K562 (cell line): ENCODE measurements at regions not wholly inside any gene's neighbourhood (a gene's known extent, or its start where the extent isn't known, plus 50 kb on each side); places are given as distances from the start of the nearest gene placed in this dataset.

Experiments
- ATAC-seq: fragments of 200-7000 bp; cut with Tn5 transposase; 3 replicates; pipeline ENCODE4 v1.9.1; 2020; ENCODE audit warnings: moderate library complexity
- BruUV-seq: library from RNA; stranded (reverse); fragments of 400-500 nt; replicated peaks from 2 replicates; lab custom pipeline; 2021; lab: Mats Ljungman, UMichigan
- CTCF ChIA-PET: fragments of 300-600 bp; formaldehyde crosslinking; extraction: SDS; loops from one replicate; lab custom pipeline; 2021; ENCODE audit warnings: low intra/inter-chr PET ratio; lab: Yijun Ruan, JAX
- POLR2A ChIA-PET: fragments of 300-600, 350-650 bp; sonication (Branson Sonifier 250); formaldehyde crosslinking; extraction: SDS; loops from one replicate; lab custom pipeline; 2021; ENCODE audit warnings: antibody characterized with exemption, inconsistent platforms; lab: Yijun Ruan, JAX
- DNase-seq, 4 experiments: peaks; one replicate each; pipeline versions ENCODE4 v3.0.0 to v3.0.0-alpha.2; 2011 to 2018; ENCODE audit warnings: low spot score in 3 of 4, mixed read lengths in 3 of 4; ENCODE audit errors: extremely low read depth in 1 of 4
- FAIRE-seq: peaks from 2 replicates; lab custom pipeline; 2011; peaks lifted over from hg19 to GRCh38; lab: Jason Lieb, UNC
- H2AFZ ChIP-seq: 2 replicates; pipeline ENCODE4 v1.6.0; 2011; ENCODE audit warnings: low read depth, low read length, control low read depth, inconsistent platforms
- H3K27ac ChIP-seq: fragments of 200-600 bp; 3 replicates; pipeline ENCODE4 v1.8.0; 2011; ENCODE audit warnings: low read depth, mild to moderate bottlenecking, control low read depth, inconsistent platforms, low read length, moderate library complexity, mixed read lengths; ENCODE audit errors: extremely low read depth
- H3K27me3 ChIP-seq, 2 experiments: fragments of 300-600 bp in 1 of 2; 2 replicates in 1 of 2; 3 replicates in 1 of 2; pipeline versions ENCODE4 v1.6.0 to v1.8.0; 2011; ENCODE audit warnings: inconsistent platforms in 2 of 2, low read length in 2 of 2, mild to moderate bottlenecking in 1 of 2, mixed read lengths in 1 of 2, moderate library complexity in 1 of 2; ENCODE audit not compliant: control insufficient read depth in 2 of 2, insufficient read depth in 2 of 2
- H3K36me3 ChIP-seq: fragments of 300-600 bp; 3 replicates; pipeline ENCODE4 v1.8.0; 2011; ENCODE audit warnings: mild to moderate bottlenecking, low read length, inconsistent platforms; ENCODE audit not compliant: control insufficient read depth, insufficient read depth
- H3K4me1 ChIP-seq, 2 experiments: fragments of 200-600 bp in 1 of 2; replicated peaks in 1 of 2; 2 replicates in 1 of 2; 3 replicates in 1 of 2; pipeline versions ENCODE4 v1.5.1 to v1.8.0; 2011; ENCODE audit warnings: inconsistent platforms in 2 of 2, low read length in 2 of 2, mild to moderate bottlenecking in 1 of 2, mixed read lengths in 1 of 2, moderate library complexity in 1 of 2; ENCODE audit not compliant: control insufficient read depth in 2 of 2, insufficient read depth in 2 of 2
- H3K4me2 ChIP-seq: 2 replicates; pipeline ENCODE4 v1.6.1; 2011; ENCODE audit warnings: low read length, control low read depth, inconsistent platforms, mixed read lengths; ENCODE audit not compliant: insufficient read depth
- H3K4me3 ChIP-seq: fragments of 200-600 bp; sonication (generic), shearing (Covaris generic); 2 replicates; pipeline ENCODE4 v1.5.1; 2016; ENCODE audit warnings: control low read depth, inconsistent platforms
- H3K79me2 ChIP-seq: fragments of 200-600 bp; 3 replicates; pipeline ENCODE4 v1.8.0; 2011; ENCODE audit warnings: low read length, inconsistent platforms; ENCODE audit not compliant: control insufficient read depth, insufficient read depth
- H3K9ac ChIP-seq, 2 experiments: 2 replicates each; pipeline versions ENCODE4 v1.6.0 to v1.6.1; 2011; ENCODE audit warnings: low read depth in 2 of 2, low read length in 2 of 2, control low read depth in 1 of 2, inconsistent platforms in 1 of 2, mild to moderate bottlenecking in 1 of 2, mixed read lengths in 1 of 2; ENCODE audit not compliant: insufficient read depth in 1 of 2
- H3K9me1 ChIP-seq: one replicate; pipeline ENCODE4 v1.6.0; 2011; ENCODE audit warnings: inconsistent platforms, mild to moderate bottlenecking, low read length, moderate library complexity; ENCODE audit not compliant: control insufficient read depth, insufficient read depth
- H3K9me3 ChIP-seq: replicated peaks from 2 replicates; pipeline ENCODE4 v1.5.1; 2011; ENCODE audit warnings: low read depth, low read length, inconsistent platforms; ENCODE audit not compliant: control insufficient read depth, insufficient read depth
- H4K20me1 ChIP-seq: replicated peaks from 2 replicates; pipeline ENCODE4 v1.6.1; 2011; ENCODE audit warnings: low read length, inconsistent platforms, mixed read lengths; ENCODE audit not compliant: control insufficient read depth, insufficient read depth
- HSF4 ChIP-seq: fragments of 250-450 bp; sonication (Bioruptor Pico); IDR thresholded peaks from 2 replicates; pipeline ENCODE4 v2.1.2; 2022; ENCODE audit warnings: mild to moderate bottlenecking, moderate library complexity, borderline replicate concordance
- RCOR1 ChIP-seq, 2 experiments: IDR thresholded peaks; 2 replicates each; pipeline ENCODE4 v1.6.1; 2012; ENCODE audit warnings: low read depth in 2 of 2, low read length in 2 of 2, borderline replicate concordance in 1 of 2, improper control_type of control experiment in 1 of 2
- TEAD1 ChIP-seq, 2 experiments: fragments of 450-650 bp in 1 of 2; sonication (generic) in 1 of 2; formaldehyde crosslinking; IDR thresholded peaks; 2 replicates each; pipeline versions ENCODE4 v1.4.0 to v1.8.0; 2020 to 2022; ENCODE audit warnings: mild to moderate bottlenecking in 2 of 2, missing genetic modification reagents in 1 of 2
- TRIM24 ChIP-seq, 2 experiments: fragments of 450-650 bp; IDR thresholded peaks; 2 replicates each; pipeline ENCODE4 v1.6.1; 2016
- ZNF41 ChIP-seq: fragments of 250-450 bp; sonication (Bioruptor Pico); conservative IDR thresholded peaks from 2 replicates; pipeline ENCODE4 v1.4.0; 2020; ENCODE audit warnings: mild to moderate bottlenecking
- ZNF583 ChIP-seq: fragments of 250-450 bp; sonication (Bioruptor Pico); IDR thresholded peaks from 2 replicates; pipeline ENCODE4 v1.4.0; 2020
- ZNF668 ChIP-seq: fragments of 250-450 bp; sonication (Bioruptor Pico); IDR thresholded peaks from 2 replicates; pipeline ENCODE4 v1.8.0; 2022; ENCODE audit warnings: mild to moderate bottlenecking, inconsistent platforms
- WGBS: fragments of 100-300 bp; shearing (Covaris generic); methylation state at CpG from one replicate; pipeline ENCODE4 v1.1.6; 2016; ENCODE audit warnings: low coverage, mixed read lengths; ENCODE audit not compliant: insufficient coverage; ENCODE audit errors: missing lambda C conversion rate; 5-methylcytosine and 5-hydroxymethylcytosine counted together
- in situ Hi-C: fragments of 300-500 bp; cut with MboI; formaldehyde crosslinking; loops from 4 replicates; pipeline ENCODE4 v1.15.0; 2018; ENCODE audit warnings: inconsistent platforms, mixed read lengths
- intact Hi-C: fragments of 100-400 bp; cut with micrococcal nuclease; formaldehyde crosslinking; loops from 2 replicates; pipeline ENCODE4 v1.14.2; 2022
- TF ChIP-seq, protein P1 (sequence below): sonication (generic); formaldehyde crosslinking; IDR thresholded peaks from 2 replicates; pipeline ENCODE4 v1.8.1; 2022; ENCODE audit warnings: missing genetic modification reagents
- TF ChIP-seq, protein P2 (sequence below): fragments of 450-650 bp; IDR thresholded peaks from one replicate; pipeline ENCODE4 v1.6.1; 2018; ENCODE audit warnings: mild to moderate bottlenecking, moderate library complexity; ENCODE audit not compliant: partially characterized antibody

DNA sequence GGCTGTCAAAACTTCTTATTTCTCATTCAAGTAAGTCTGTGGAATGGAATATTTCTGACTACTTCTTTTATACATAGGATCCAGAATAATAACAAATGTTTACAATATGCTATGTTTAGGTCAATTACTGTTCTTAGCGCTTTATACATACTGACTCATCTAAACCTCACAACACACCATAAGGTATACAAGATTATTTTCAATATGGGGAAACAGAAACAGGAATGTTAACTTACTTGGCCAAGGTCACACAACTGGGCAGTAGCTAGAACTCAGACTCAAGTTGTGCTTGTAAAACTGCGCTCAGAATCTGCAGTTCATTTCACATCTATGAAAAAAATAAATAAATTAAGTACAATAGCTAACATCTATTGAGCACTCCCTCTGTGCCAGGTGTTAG is 168.0 kb downstream of the GNAI1 start:
- no peak for ATAC-seq
- H3K27me3 ChIP-seq: no peaks in the 10 kb centered on the region
- in situ Hi-C loops: no loop called here
- H3K9me3 ChIP-seq: no peaks in the 10 kb centered on the region
- intact Hi-C loops: no loop called here
- POLR2A ChIA-PET: no interaction called here
- no peak overlapping the region for H3K4me2 ChIP-seq
- no peaks in the 10 kb centered on the region for H3K79me2 ChIP-seq
- H2AFZ ChIP-seq: no peak overlapping the region
- DNase-seq: no peak
- H3K27ac ChIP-seq: no peak overlapping the region
- WGBS: 0% methylated on average over 2 of the region's 2 CpGs
- H3K4me1 ChIP-seq: no peaks in the 10 kb centered on the region
- FAIRE-seq: no peak
- H3K9me1 ChIP-seq: no peaks in the 10 kb centered on the region
- no peak overlapping the region for H3K4me3 ChIP-seq
- no peak overlapping the region for H3K9ac ChIP-seq
- no peaks in the 10 kb centered on the region for H4K20me1 ChIP-seq
- H3K36me3 ChIP-seq: no peaks in the 10 kb centered on the region
- CTCF ChIA-PET: no interaction called here
- no TSS peak for BruUV-seq
- TF ChIP-seq, protein P1, sequence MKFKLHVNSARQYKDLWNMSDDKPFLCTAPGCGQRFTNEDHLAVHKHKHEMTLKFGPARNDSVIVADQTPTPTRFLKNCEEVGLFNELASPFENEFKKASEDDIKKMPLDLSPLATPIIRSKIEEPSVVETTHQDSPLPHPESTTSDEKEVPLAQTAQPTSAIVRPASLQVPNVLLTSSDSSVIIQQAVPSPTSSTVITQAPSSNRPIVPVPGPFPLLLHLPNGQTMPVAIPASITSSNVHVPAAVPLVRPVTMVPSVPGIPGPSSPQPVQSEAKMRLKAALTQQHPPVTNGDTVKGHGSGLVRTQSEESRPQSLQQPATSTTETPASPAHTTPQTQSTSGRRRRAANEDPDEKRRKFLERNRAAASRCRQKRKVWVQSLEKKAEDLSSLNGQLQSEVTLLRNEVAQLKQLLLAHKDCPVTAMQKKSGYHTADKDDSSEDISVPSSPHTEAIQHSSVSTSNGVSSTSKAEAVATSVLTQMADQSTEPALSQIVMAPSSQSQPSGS (CRISPR knock-in tag): no peak
- TF ChIP-seq RCOR1 (IDR thresholded peaks at IDR 0.05; ENCODE audit: borderline replicate concordance in 1 of 2, low read depth in 2 of 2, low read length in 2 of 2) (no peak), ZNF668 (CRISPR knock-in tag) (no peak)

DNA sequence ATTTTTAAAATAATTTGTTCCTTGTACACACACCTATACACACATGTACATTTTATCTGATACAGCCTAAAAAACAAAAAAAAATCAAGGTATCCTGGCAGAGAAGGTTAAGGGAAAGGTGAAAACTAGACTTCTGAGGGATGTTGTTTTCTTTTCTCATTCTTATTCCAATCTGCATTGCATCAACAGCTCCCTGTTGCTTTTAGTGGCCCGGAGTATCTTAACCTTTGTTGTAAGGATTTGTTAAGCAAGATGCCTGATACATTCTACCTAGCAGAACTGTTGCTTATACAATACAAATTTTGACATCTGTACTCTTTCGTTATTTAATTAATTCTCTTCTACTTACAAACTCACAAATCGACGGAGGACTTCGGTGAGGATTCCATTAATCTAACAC is 167.4 kb downstream of the GNAI1 start:
- in situ Hi-C loops: no loop called here
- TF ChIP-seq TEAD1 (CRISPR knock-in tag; IDR thresholded peaks at IDR 0.05) (no peak), HSF4 (no peak), ZNF41 (CRISPR knock-in tag) (no peak), ZNF583 (CRISPR knock-in tag) (no peak), TRIM24 (IDR thresholded peaks at IDR 0.05) (no peak)
- TF ChIP-seq, protein P2, sequence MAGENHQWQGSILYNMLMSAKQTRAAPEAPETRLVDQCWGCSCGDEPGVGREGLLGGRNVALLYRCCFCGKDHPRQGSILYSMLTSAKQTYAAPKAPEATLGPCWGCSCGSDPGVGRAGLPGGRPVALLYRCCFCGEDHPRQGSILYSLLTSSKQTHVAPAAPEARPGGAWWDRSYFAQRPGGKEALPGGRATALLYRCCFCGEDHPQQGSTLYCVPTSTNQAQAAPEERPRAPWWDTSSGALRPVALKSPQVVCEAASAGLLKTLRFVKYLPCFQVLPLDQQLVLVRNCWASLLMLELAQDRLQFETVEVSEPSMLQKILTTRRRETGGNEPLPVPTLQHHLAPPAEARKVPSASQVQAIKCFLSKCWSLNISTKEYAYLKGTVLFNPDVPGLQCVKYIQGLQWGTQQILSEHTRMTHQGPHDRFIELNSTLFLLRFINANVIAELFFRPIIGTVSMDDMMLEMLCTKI: no peak
- no peak overlapping the region for H3K27ac ChIP-seq
- H3K9me1 ChIP-seq: no peaks in the 10 kb centered on the region
- H3K9ac ChIP-seq: no peak overlapping the region
- H3K27me3 ChIP-seq: no peaks in the 10 kb centered on the region
- POLR2A ChIA-PET: no interaction called here
- no peak overlapping the region for H3K4me3 ChIP-seq
- DNase-seq (no peak), FAIRE-seq (no peak), ATAC-seq (no peak)
- WGBS: under 1% methylated on average over 5 of the region's 5 CpGs
- no peaks in the 10 kb centered on the region for H3K79me2 ChIP-seq
- H3K36me3 ChIP-seq: no peaks in the 10 kb centered on the region
- no peak overlapping the region for H2AFZ ChIP-seq
- no peaks in the 10 kb centered on the region for H4K20me1 ChIP-seq
- H3K4me1 ChIP-seq: no peaks in the 10 kb centered on the region
- no peaks in the 10 kb centered on the region for H3K9me3 ChIP-seq
- intact Hi-C loops: no loop called here
- CTCF ChIA-PET: no interaction called here
- no peak overlapping the region for H3K4me2 ChIP-seq
- BruUV-seq: no TSS peak
